Smooth muscle cell (in vitro differentiated cells): ENCODE measurements at regions not wholly inside any gene's neighbourhood (a gene's known extent, or its start where the extent isn't known, plus 50 kb on each side); places are given as distances from the start of the nearest gene placed in this dataset.

Experiments
- DNase-seq: peaks from one replicate; lab custom pipeline; 2025; ENCODE audit not compliant: unreplicated experiment; lab: John Stamatoyannopoulos, UW
- H2AFZ ChIP-seq: fragments of 200-600 bp; sonication (generic); 2 replicates; pipeline ENCODE4 v1.6.0; 2016; ENCODE audit warnings: antibody characterized with exemption, low read depth, mild to moderate bottlenecking
- H3F3A ChIP-seq: fragments of 200-600 bp; sonication (generic); 2 replicates; pipeline ENCODE4 v1.6.0; 2017; ENCODE audit warnings: antibody characterized with exemption, low read depth
- H3K27ac ChIP-seq: fragments of 200-600 bp; sonication (generic); 2 replicates; pipeline ENCODE4 v1.5.1; 2016; ENCODE audit warnings: low read depth, mild to moderate bottlenecking
- H3K27me3 ChIP-seq: fragments of 200-600 bp; sonication (generic); 2 replicates; pipeline ENCODE4 v1.6.1; 2016; ENCODE audit warnings: low read depth, mild to moderate bottlenecking
- H3K36me3 ChIP-seq: fragments of 200-600 bp; sonication (generic); 2 replicates; pipeline ENCODE4 v1.5.1; 2016; ENCODE audit warnings: low read depth
- H3K4me1 ChIP-seq: fragments of 200-600 bp; sonication (generic); 2 replicates; pipeline ENCODE4 v1.5.1; 2016; ENCODE audit warnings: low read depth
- H3K4me2 ChIP-seq: fragments of 200-600 bp; sonication (generic); 2 replicates; pipeline ENCODE4 v1.6.0; 2016; ENCODE audit warnings: mild to moderate bottlenecking
- H3K4me3 ChIP-seq: fragments of 200-600 bp; sonication (generic); 2 replicates; pipeline ENCODE4 v1.5.1; 2016; ENCODE audit warnings: mild to moderate bottlenecking
- H3K79me2 ChIP-seq: fragments of 200-600 bp; sonication (generic); 2 replicates; pipeline ENCODE4 v1.6.0; 2016; ENCODE audit warnings: low read depth, mild to moderate bottlenecking
- H3K9ac ChIP-seq: fragments of 200-600 bp; sonication (generic); 2 replicates; pipeline ENCODE4 v1.6.0; 2016; ENCODE audit warnings: low read depth
- H3K9me3 ChIP-seq: fragments of 200-600 bp; sonication (generic); replicated peaks from 2 replicates; pipeline ENCODE4 v1.5.1; 2016; ENCODE audit warnings: low read depth
- H4K20me1 ChIP-seq: fragments of 200-600 bp; sonication (generic); 2 replicates; pipeline ENCODE4 v1.6.0; 2016; ENCODE audit warnings: low read depth
- WGBS: methylation state at CpG from one replicate; pipeline ENCODE4 v1.1.7; 2016; ENCODE audit warnings: low lambda C conversion rate; 5-methylcytosine and 5-hydroxymethylcytosine counted together
- TF ChIP-seq, protein P1 (sequence below): fragments of 200-600 bp; sonication (generic); IDR thresholded peaks from 2 replicates; pipeline ENCODE4 v1.5.1; 2017; ENCODE audit warnings: borderline replicate concordance, mild to moderate bottlenecking, antibody characterized with exemption; ENCODE audit not compliant: insufficient read depth, poor library complexity, severe bottlenecking

DNA sequence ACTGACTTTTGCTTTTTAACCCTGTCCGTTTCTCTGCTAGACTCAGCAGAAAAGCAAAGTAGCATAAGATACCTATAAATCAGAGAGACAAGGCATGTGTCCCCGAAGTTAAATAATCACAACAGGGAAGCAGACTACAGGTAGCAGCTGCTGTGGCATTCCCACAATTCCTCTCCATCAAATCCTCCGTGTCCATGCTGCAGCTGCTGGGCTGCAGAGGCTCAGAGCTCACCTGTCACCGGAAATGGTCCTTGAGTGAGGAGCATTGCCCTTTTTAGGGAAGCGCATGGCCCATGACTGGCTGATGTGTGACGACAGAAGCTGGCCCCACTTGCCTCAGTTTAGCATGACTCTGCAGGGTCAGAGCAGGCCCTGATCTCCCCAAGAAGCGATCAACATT lies 125.0 kb downstream of the MSX2 start:
- H4K20me1 ChIP-seq: no peaks in the 10 kb centered on the region
- no peaks in the 10 kb centered on the region for H3K9me3 ChIP-seq
- DNase-seq: no peak
- no peak overlapping the region for H3K4me2 ChIP-seq
- H3K4me3 ChIP-seq: no peak overlapping the region
- H3K9ac ChIP-seq: no peak overlapping the region
- 78% methylated on average over 7 of the region's 7 CpGs for WGBS
- TF ChIP-seq, protein P1, sequence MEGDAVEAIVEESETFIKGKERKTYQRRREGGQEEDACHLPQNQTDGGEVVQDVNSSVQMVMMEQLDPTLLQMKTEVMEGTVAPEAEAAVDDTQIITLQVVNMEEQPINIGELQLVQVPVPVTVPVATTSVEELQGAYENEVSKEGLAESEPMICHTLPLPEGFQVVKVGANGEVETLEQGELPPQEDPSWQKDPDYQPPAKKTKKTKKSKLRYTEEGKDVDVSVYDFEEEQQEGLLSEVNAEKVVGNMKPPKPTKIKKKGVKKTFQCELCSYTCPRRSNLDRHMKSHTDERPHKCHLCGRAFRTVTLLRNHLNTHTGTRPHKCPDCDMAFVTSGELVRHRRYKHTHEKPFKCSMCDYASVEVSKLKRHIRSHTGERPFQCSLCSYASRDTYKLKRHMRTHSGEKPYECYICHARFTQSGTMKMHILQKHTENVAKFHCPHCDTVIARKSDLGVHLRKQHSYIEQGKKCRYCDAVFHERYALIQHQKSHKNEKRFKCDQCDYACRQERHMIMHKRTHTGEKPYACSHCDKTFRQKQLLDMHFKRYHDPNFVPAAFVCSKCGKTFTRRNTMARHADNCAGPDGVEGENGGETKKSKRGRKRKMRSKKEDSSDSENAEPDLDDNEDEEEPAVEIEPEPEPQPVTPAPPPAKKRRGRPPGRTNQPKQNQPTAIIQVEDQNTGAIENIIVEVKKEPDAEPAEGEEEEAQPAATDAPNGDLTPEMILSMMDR: no peak
- H3K4me1 ChIP-seq: no peaks in the 10 kb centered on the region
- no peaks in the 10 kb centered on the region for H3F3A ChIP-seq
- H2AFZ ChIP-seq: no peak overlapping the region
- H3K27ac ChIP-seq: no peak overlapping the region
- H3K79me2 ChIP-seq: no peaks in the 10 kb centered on the region
- peaks cover 7% of the 10 kb centered on the region for H3K27me3 ChIP-seq
- H3K36me3 ChIP-seq: no peaks in the 10 kb centered on the region

DNA sequence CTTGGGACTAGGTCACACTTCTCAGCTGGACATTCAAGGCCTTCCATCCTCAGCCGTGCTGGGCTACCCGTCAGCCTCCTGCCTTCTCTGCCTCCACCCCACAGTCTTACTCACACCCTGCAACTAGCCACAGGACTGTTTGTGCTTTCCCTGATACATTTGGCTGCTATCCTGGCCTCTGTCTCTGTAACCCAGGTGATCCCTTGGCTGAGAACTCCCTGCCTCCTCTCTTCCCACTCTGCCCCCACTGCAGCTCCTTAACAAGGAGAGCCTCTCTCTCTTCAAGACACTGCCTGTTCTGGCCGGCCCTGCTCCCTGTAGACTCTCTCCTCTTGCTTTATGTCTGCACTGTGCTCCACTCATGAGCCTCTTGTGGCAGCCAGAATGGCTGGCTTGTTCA lies 120.6 kb downstream of the MSX2 start:
- Histone ChIP-seq H3K4me3 (no peak overlapping the region), H3K9me3 (no peaks in the 10 kb centered on the region), H3K9ac (no peak overlapping the region), H3K36me3 (no peaks in the 10 kb centered on the region), H3K27me3 (peaks cover 3% of the 10 kb centered on the region), H3K4me1 (no peaks in the 10 kb centered on the region), H3K79me2 (no peaks in the 10 kb centered on the region), H2AFZ (no peak overlapping the region), H3K4me2 (no peak overlapping the region), H3K27ac (no peak overlapping the region), H3F3A (no peaks in the 10 kb centered on the region), H4K20me1 (no peaks in the 10 kb centered on the region)
- 81% methylated on average over 3 of the region's 3 CpGs for WGBS
- DNase-seq: no peak
- TF ChIP-seq, protein P1: no peak

DNA sequence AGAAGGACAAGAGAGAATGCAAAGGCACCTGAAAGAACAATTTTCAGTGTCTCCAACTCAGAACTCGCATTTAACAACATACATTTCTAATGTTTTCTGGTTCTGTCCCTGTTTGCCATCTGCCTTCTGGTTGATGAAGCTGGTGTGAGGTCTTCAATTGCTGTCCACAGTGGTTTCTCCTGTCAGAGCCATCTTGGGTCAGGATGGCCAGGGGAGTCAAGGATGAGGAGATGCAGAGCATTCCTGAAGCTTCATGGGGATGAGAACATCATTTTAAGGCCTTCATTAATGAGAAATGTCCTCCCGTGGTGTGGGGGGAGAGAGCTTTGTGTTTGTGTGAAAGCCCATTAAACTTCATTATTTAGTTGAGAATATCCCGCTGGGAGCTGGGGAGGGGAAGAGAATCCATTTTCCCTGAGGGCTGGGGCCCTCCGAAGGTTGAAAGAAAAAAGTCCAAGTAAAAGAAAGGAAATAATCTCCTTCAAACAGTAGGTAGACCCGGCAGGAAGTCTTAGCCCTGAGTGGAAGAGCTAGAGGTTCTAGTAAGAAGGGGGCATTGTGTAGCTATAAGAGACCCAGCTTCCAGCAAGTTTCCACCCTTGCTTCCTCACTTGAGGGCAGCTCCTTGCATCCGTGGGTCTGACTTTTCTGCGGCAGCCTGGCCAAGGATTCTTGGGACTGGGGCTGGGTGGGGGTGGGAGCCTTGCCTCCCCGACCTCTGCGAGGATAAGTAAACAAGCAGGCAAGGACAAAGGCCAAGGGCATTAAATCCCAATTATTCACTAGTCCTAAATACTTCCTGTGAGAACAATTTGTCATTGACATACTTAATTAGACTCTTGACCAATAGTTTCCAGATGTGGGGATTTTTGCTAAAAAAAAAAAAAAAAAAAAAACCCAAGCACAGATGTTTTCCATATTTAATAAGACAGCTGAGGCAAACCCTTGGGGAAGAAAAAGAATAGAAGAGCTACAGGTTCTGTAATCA lies 119.2 kb downstream of the MSX2 start:
- Histone ChIP-seq H2AFZ (no peak overlapping the region), H3K9me3 (no peaks in the 10 kb centered on the region), H3K27ac (no peak overlapping the region), H3K4me2 (no peak overlapping the region), H3K4me3 (no peak overlapping the region), H3K9ac (no peak overlapping the region), H3K79me2 (no peaks in the 10 kb centered on the region), H3K36me3 (no peaks in the 10 kb centered on the region), H3F3A (no peaks in the 10 kb centered on the region), H3K4me1 (no peaks in the 10 kb centered on the region), H3K27me3 (no peaks in the 10 kb centered on the region), H4K20me1 (no peaks in the 10 kb centered on the region)
- no peak for DNase-seq
- 79% methylated on average over 9 of the region's 9 CpGs for WGBS
- TF ChIP-seq, protein P1: no peak

DNA sequence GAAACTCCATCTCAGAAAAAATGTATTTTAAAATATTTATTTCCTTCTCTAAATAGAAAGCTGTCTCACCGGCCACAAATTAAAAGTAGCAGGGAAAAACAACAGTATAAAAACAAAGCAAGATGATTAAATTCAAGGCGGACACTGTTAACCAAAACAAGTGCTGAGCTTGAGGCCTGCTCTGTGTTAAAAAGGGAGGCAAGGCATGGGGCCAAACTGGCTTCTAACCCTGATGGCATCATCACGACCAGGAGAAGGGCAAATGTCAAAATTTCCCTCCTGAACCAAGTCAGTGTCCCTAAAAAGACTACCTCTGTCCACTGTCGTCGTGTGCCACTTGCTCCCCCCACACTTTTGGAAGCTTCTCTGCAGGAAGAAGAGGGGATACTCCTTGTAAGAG lies 116.1 kb downstream of the MSX2 start:
- no peaks in the 10 kb centered on the region for H3K36me3 ChIP-seq
- H3K4me3 ChIP-seq: no peak overlapping the region
- no peak overlapping the region for H3K4me2 ChIP-seq
- no peaks in the 10 kb centered on the region for H4K20me1 ChIP-seq
- no peak overlapping the region for H3K9ac ChIP-seq
- no peak overlapping the region for H2AFZ ChIP-seq
- H3K4me1 ChIP-seq: no peaks in the 10 kb centered on the region
- 88% methylated on average over 5 of the region's 5 CpGs for WGBS
- DNase-seq: no peak
- no peaks in the 10 kb centered on the region for H3K79me2 ChIP-seq
- no peaks in the 10 kb centered on the region for H3K9me3 ChIP-seq
- no peak overlapping the region for H3K27ac ChIP-seq
- H3K27me3 ChIP-seq: no peaks in the 10 kb centered on the region
- TF ChIP-seq, protein P1: no peak
- H3F3A ChIP-seq: no peaks in the 10 kb centered on the region
